Ovary (tissue), 7 donors: ENCODE measurements at regions not wholly inside any gene's neighbourhood (a gene's known extent, or its start where the extent isn't known, plus 50 kb on each side); places are given as distances from the start of the nearest gene placed in this dataset.

Experiments used
- DNase-seq, 5 donors: peaks; one replicate each; pipeline ENCODE4 v3.0.0-alpha.2; 2019 to 2020
- H3K27ac ChIP-seq, 2 donors: fragments of 200-600 bp; one replicate each; pipeline versions ENCODE4 v1.5.1 to v1.8.0; 2019 to 2022
- H3K27me3 ChIP-seq: fragments of 200-600 bp; one replicate; pipeline ENCODE4 v1.8.0; 2022
- H3K36me3 ChIP-seq: fragments of 200-600 bp; sonication (generic); one replicate; pipeline ENCODE4 v1.5.1; 2019
- H3K4me1 ChIP-seq: one replicate; pipeline ENCODE4 v1.8.1; 2013; ENCODE audit warnings: mild to moderate bottlenecking, moderate library complexity; ENCODE audit not compliant: insufficient read depth
- H3K4me3 ChIP-seq: fragments of 200-600 bp; sonication (generic); one replicate; pipeline ENCODE4 v1.5.1; 2017
- H3K9me3 ChIP-seq, 2 donors: fragments of 200-600 bp in 1 of 2; sonication (generic) in 1 of 2; one replicate each; pipeline versions ENCODE4 v1.5.1 to v1.8.1; 2013 to 2019; ENCODE audit warnings: mild to moderate bottlenecking in 1 of 2, moderate library complexity in 1 of 2
- CTCF ChIP-seq, 3 donors: fragments of 450-650 bp in 2 of 3; fragments of 200-600 bp in 1 of 3; IDR thresholded peaks; one replicate each; pipeline versions ENCODE4 v1.5.1 to v1.8.0; 2016 to 2022; ENCODE audit warnings: antibody characterized with exemption in 3 of 3, mild to moderate bottlenecking in 1 of 3
- EP300 ChIP-seq: sonication (generic); formaldehyde crosslinking; IDR thresholded peaks from one replicate; pipeline ENCODE4 v1.6.1; 2017; ENCODE audit warnings: antibody characterized with exemption
- POLR2A ChIP-seq: fragments of 450-650 bp; IDR thresholded peaks from one replicate; pipeline ENCODE4 v1.6.1; 2017; ENCODE audit warnings: antibody characterized with exemption, mild to moderate bottlenecking, moderate library complexity
- WGBS, 3 donors: extraction: QIAGEN DNeasy Blood & Tissue Kit in 1 of 3; methylation state at CpG; one replicate each; pipeline versions ENCODE4 v1.1.5 to v1.1.7; 2013 to 2017; 5-methylcytosine and 5-hydroxymethylcytosine counted together
- intact Hi-C, 4 donors: fragments of 100-400 bp; cut with DNase I; formaldehyde crosslinking; loops; one replicate each; pipeline versions ENCODE4 v1.11.0 to v1.15.1; 2022 to 2023
- donor health status: DM: no; HTN: no; CAD: no; lungs with moderate emphysema.
- donor health status: DM: no; HTN: no; CAD: no.
- donor health status: Bipolar disorder and iron deficiency.
- donor health status: DM: no; HTN: no; CAD: no.
- donor health status: DM: yes; HTN: yes; CAD: no.

- Histone ChIP-seq H3K9me3 (no peaks in the 10 kb centered on the region), H3K4me1 (peaks cover 36% of the 10 kb centered on the region), H3K27ac (peak overlapping the region; percentile 28 to 56), H3K36me3 (no peaks in the 10 kb centered on the region), H3K27me3 (no peaks in the 10 kb centered on the region), H3K4me3 (no peak overlapping the region)
- 72 to 79% (median 73%) methylated on average over 13 of the region's 13 CpGs for WGBS, 3 donors
- peak in 1 of 5 donors; percentile 21 for DNase-seq
- intact Hi-C loops = loop anchor here in 1 of 4 donors (10.0 kb wide), 1 partner anchor 68 kb away; no protein-coding TSS in a partner anchor
- TF ChIP-seq CTCF (IDR thresholded peaks at IDR 0.05) (no peak), EP300 (no peak), POLR2A (no peak)
These were observed 140.1 kb upstream of the HAAO start for GRCh38 chr2:42932271-42933151.

- Histone ChIP-seq H3K4me3 (no peak overlapping the region), H3K27me3 (no peaks in the 10 kb centered on the region), H3K9me3 (no peaks in the 10 kb centered on the region), H3K27ac (peak overlapping the region; percentile 28 to 56), H3K36me3 (no peaks in the 10 kb centered on the region), H3K4me1 (peaks cover 43% of the 10 kb centered on the region)
- 75 to 84% (median 77%) methylated on average over 3 of the region's 3 CpGs for WGBS, 3 donors
- peak in 1 of 5 donors; percentile 33 for DNase-seq
- intact Hi-C loops = loop anchor here in 1 of 4 donors (10.0 kb wide), 1 partner anchor 67 kb away; no protein-coding TSS in a partner anchor
- TF ChIP-seq EP300 (no peak), CTCF (IDR thresholded peaks at IDR 0.05) (no peak), POLR2A (no peak)
These were observed 139.4 kb upstream of the HAAO start for GRCh38 chr2:42931818-42932195.

GRCh38 chr2:42931146-42931817 lies 138.9 kb upstream of the HAAO start:
- Histone ChIP-seq H3K36me3 (no peaks in the 10 kb centered on the region), H3K4me3 (no peak overlapping the region), H3K9me3 (no peaks in the 10 kb centered on the region), H3K27ac (peak overlapping the region; percentile 16 to 56), H3K4me1 (peaks cover 48% of the 10 kb centered on the region), H3K27me3 (no peaks in the 10 kb centered on the region)
- 73 to 82% (median 78%) methylated on average over 8 of the region's 8 CpGs for WGBS, 3 donors
- DNase-seq = no peak
- intact Hi-C loops = loop anchor here in 1 of 4 donors (10.0 kb wide), 1 partner anchor 66 kb away; no protein-coding TSS in a partner anchor
- TF ChIP-seq CTCF (IDR thresholded peaks at IDR 0.05) (no peak), EP300 (no peak), POLR2A (no peak)

GRCh38 chr2:42930025-42930581 lies 137.7 kb upstream of the HAAO start:
- Histone ChIP-seq H3K27ac (peak overlapping the region; percentile 49 to 74), H3K36me3 (no peaks in the 10 kb centered on the region), H3K9me3 (no peaks in the 10 kb centered on the region), H3K27me3 (no peaks in the 10 kb centered on the region), H3K4me3 (no peak overlapping the region), H3K4me1 (peaks cover 55% of the 10 kb centered on the region)
- DNase-seq = peak in 3 of 5 donors; percentile 60 to 69 (median 61)
- intact Hi-C loops = loop anchor here in 1 of 4 donors (10.0 kb wide), 1 partner anchor 65 kb away; no protein-coding TSS in a partner anchor
- WGBS, 3 donors = 3 to 4% (median 4%) methylated on average over 5 of the region's 5 CpGs
- TF ChIP-seq CTCF (IDR thresholded peaks at IDR 0.05) = no peak
- TF ChIP-seq POLR2A = no peak
- TF ChIP-seq EP300 = no peak
